TTC549 (cell line): ENCODE measurements at regions not wholly inside any gene's neighbourhood (a gene's known extent, or its start where the extent isn't known, plus 50 kb on each side); places are given as distances from the start of the nearest gene placed in this dataset.
"Not testable (repeated sequence)": the region's sequence is repeated elsewhere in the genome, so short reads cannot be mapped to it uniquely, and the experiment has no call there.

Source experiments
- FAIRE-seq: peaks from 2 replicates; lab custom pipeline; 2012; peaks lifted over from hg19 to GRCh38; lab: Jason Lieb, UNC

- no peak for FAIRE-seq
These were observed 117.9 kb upstream of the MED14 start for GRCh38 chrX:40853004-40853815.

GRCh38 chrX:40853816-40854123 is 118.4 kb upstream of the MED14 start:
- no peak for FAIRE-seq

GRCh38 chrX:40854242-40854641 is 118.9 kb upstream of the MED14 start:
- FAIRE-seq = no peak

- FAIRE-seq = no peak
These were observed 120.1 kb upstream of the MED14 start for GRCh38 chrX:40855411-40855810.

GRCh38 chrX:40855932-40856515 is 120.7 kb upstream of the MED14 start:
- no peak for FAIRE-seq

- not testable (repeated sequence) for FAIRE-seq
These were observed 126.7 kb upstream of the MED14 start for GRCh38 chrX:40861952-40862554.

- FAIRE-seq = not testable (repeated sequence)
These were observed 127.9 kb upstream of the MED14 start for GRCh38 chrX:40863260-40863659.

GRCh38 chrX:40863671-40864070 is 128.3 kb upstream of the MED14 start:
- no peak for FAIRE-seq

- no peak for FAIRE-seq
These were observed 129.6 kb upstream of the MED14 start for GRCh38 chrX:40864972-40865371.

GRCh38 chrX:40866893-40867292 is 131.6 kb upstream of the MED14 start:
- FAIRE-seq = no peak

GRCh38 chrX:40867352-40867751 is 132.0 kb upstream of the MED14 start:
- FAIRE-seq = no peak

GRCh38 chrX:40868868-40869267 is 133.5 kb upstream of the MED14 start:
- FAIRE-seq = no peak

- FAIRE-seq = not testable (repeated sequence)
These were observed 135.6 kb upstream of the MED14 start for GRCh38 chrX:40870982-40871381.

- no peak for FAIRE-seq
These were observed 136.2 kb upstream of the MED14 start for GRCh38 chrX:40871385-40872082.

- no peak for FAIRE-seq
These were observed 137.0 kb upstream of the MED14 start for GRCh38 chrX:40872351-40872750.

- FAIRE-seq = no peak
These were observed 140.1 kb upstream of the MED14 start for GRCh38 chrX:40875476-40875875.

GRCh38 chrX:40877887-40878286 is 142.5 kb upstream of the MED14 start:
- no peak for FAIRE-seq

- no peak for FAIRE-seq
These were observed 143.4 kb upstream of the MED14 start for GRCh38 chrX:40878766-40879165.

GRCh38 chrX:40879172-40879571 is 143.8 kb upstream of the MED14 start:
- not testable (repeated sequence) for FAIRE-seq

GRCh38 chrX:40880712-40881111 is 145.4 kb upstream of the MED14 start:
- FAIRE-seq = no peak

GRCh38 chrX:40883021-40883619 is 147.8 kb upstream of the MED14 start:
- FAIRE-seq = no peak

- no peak for FAIRE-seq
These were observed 150.6 kb upstream of the MED14 start for GRCh38 chrX:40885989-40886388.

- no peak for FAIRE-seq
These were observed 152.1 kb upstream of the MED14 start for GRCh38 chrX:40887476-40887875.
